ENCODE measurements at regions not wholly inside any gene's neighbourhood (a gene's known extent, or its start where the extent isn't known, plus 50 kb on each side); places are given as distances from the start of the nearest gene placed in this dataset.
"Not testable (repeated sequence)": the region's sequence is repeated elsewhere in the genome, so short reads cannot be mapped to it uniquely, and the experiment has no call there.

- not testable (repeated sequence) for TF ChIP-seq CTCF (IDR thresholded peaks at IDR 0.05; ENCODE audit: low read depth, low read length, poor library complexity, severe bottlenecking); EZH2phosphoT487 (IDR thresholded peaks at IDR 0.05; ENCODE audit: borderline replicate concordance, low read length)
These were observed 315.7 kb upstream of the NRP1 start for GRCh38 chr10:33650131-33650530.
